ENCODE measurements at regions not wholly inside any gene's neighbourhood (a gene's known extent, or its start where the extent isn't known, plus 50 kb on each side); places are given as distances from the start of the nearest gene placed in this dataset.
"Not testable (repeated sequence)": the region's sequence is repeated elsewhere in the genome, so short reads cannot be mapped to it uniquely, and the experiment has no call there.

DNA sequence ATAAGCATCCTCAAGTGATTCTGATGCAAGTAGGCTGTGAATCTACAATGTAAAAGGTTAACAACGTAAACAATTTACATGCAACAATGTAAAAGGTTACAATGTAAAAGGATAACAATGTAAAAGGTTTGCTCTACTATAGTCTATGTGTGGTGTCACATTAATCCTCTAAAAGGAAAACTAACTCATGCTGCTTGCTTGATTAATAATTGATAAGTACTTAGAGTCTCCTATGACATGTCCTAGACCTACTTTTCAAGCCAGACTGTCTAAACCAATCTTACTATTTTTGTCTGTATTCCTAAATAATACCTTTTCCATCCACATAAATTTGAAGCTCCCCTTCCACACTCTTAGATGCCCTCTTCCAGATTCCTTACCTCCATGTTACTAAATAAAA lies 606.8 kb downstream of the LTN1 start:
- intact Hi-C loops (cut with micrococcal nuclease) = no loop called here
- H3K36me3 Mint-ChIP-seq (ENCODE audit: low read depth) = no peaks in the 10 kb centered on the region
- no peak overlapping the region for H3K4me3 Mint-ChIP-seq (ENCODE audit: low read depth)

DNA sequence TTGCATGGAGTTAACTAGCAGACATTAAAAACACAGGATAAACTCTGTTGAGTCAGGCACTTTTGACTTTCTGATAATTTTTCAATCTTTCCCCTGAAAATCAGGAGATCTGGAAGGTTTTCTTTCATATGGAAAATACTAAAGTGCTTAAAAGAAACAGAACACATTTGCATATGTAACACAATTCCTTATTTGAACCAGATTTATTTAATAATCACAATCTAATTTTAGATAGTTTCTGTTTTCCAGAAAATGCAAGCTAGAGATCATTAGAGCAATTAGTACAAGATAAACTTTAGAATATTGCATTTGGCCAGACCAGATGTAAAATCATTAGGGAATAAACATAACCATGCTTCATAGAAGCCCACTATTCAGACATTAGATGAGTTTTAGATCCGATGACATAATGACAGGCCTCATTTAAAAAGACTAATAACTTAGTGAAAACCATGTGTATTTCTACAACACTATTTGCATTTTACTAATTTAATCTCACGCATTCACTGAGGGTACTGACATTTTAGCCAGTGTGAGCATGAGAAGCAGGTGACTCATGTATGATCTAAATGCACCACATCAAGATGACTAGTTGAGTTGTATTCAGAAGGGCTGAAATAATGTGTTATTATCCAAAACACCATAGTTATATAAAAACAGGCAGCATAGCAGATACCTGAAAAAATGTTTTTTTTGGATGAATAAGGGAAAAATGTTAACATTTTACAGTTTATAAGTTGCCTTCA lies 611.5 kb downstream of the LTN1 start:
- intact Hi-C loops (cut with micrococcal nuclease); H3K36me3 Mint-ChIP-seq (ENCODE audit: low read depth); H3K9me3 Mint-ChIP-seq; H3K27me3 Mint-ChIP-seq (ENCODE audit: low read depth); DNase-seq (ENCODE audit: low spot score); H3K4me3 Mint-ChIP-seq (ENCODE audit: low read depth); H3K4me1 Mint-ChIP-seq (ENCODE audit: low read depth); H3K27ac Mint-ChIP-seq: not testable (repeated sequence)

More for the DNA sequence above, 606.8 kb downstream of the LTN1 start:
- Mint-ChIP-seq H3K27ac (no peak overlapping the region), H3K9me3 (no peaks in the 10 kb centered on the region), H3K4me1 (ENCODE audit: low read depth) (no peaks in the 10 kb centered on the region), H3K27me3 (ENCODE audit: low read depth) (no peaks in the 10 kb centered on the region)
- no peak for DNase-seq (ENCODE audit: low spot score)

DNA sequence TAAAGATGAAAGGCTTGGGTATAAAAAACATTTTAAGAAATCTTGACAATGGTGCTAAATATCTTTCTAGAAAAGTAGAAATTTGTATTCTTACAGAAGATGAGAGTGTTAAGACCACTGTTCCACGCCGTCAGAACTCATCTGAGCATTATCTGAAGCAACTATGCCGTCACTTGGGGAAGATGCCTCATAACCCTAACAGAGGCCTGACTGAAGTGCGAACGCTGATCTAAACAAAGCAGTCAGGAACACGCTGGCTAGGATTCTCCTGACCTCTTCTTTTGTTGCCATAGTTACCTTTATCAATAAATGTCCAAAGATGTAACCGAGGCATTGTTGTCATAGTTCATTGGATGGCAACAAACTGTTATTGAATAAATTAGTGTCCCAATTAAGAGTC lies 612.4 kb downstream of the LTN1 start:
- no peak overlapping the region for H3K27ac Mint-ChIP-seq
- H3K4me1 Mint-ChIP-seq (ENCODE audit: low read depth) = no peaks in the 10 kb centered on the region
- intact Hi-C loops (cut with micrococcal nuclease) = no loop called here
- no peak overlapping the region for H3K4me3 Mint-ChIP-seq (ENCODE audit: low read depth)
- H3K9me3 Mint-ChIP-seq = peaks cover 2% of the 10 kb centered on the region
- H3K36me3 Mint-ChIP-seq (ENCODE audit: low read depth) = no peaks in the 10 kb centered on the region
- H3K27me3 Mint-ChIP-seq (ENCODE audit: low read depth) = no peaks in the 10 kb centered on the region
- DNase-seq (ENCODE audit: low spot score) = no peak

DNA sequence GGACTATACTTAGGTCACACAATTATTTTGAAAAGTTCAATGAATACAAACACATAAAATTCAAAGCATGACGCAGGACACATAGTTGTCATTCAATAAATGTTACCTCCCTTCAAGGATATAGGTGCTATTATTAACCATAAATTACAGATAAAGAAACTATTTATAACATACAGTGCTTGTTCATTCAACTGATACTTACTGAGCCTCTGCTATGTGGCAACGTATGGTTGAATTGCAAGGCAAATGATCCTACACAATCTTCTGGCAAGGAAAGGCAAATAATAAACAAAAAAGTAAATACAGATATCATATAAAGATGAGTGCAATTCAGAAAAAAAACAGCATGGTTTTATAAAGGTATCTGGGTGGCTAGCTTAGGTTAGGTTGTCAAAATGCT lies 614.7 kb downstream of the LTN1 start:
- Mint-ChIP-seq H3K27ac (no peak overlapping the region), H3K4me1 (ENCODE audit: low read depth) (no peaks in the 10 kb centered on the region)
- intact Hi-C loops (cut with micrococcal nuclease) = no loop called here

DNA sequence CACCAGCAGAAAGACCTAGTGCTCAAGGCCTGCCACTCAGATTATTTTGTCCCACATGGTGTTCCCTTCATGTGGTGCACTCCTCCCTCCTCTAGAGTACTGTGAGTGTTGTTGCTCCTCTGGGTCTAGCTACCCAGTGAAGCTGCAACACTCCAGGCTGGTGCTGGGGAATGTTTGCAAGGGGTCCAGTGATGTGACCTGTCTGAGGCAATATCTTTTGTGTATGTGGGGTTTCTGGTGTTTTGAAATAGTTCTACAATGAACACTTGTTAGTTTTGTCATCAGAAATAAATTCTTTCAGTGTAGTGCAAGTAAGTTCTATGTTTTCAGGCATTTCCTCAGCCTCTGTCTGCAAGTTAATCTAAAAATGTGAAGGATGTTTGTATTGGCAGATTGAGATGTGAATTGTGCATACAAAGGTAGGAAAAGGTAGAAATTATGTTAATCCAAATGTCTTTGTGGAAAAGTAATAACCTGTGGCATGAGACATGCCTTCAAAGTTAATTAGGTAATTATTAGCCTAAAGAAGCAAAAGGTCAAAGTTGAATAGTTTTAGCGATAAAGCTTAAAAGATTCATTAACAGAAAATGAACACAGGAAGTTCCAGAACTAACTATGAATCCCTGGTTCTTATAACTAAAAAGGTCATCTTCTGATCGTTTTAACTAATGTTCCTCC lies 616.8 kb downstream of the LTN1 start:
- no peak for DNase-seq (ENCODE audit: low spot score)
- H3K36me3 Mint-ChIP-seq (ENCODE audit: low read depth) = no peaks in the 10 kb centered on the region
- no peaks in the 10 kb centered on the region for H3K4me1 Mint-ChIP-seq (ENCODE audit: low read depth)
- no peaks in the 10 kb centered on the region for H3K27me3 Mint-ChIP-seq (ENCODE audit: low read depth)
- H3K9me3 Mint-ChIP-seq = peaks cover 19% of the 10 kb centered on the region
- no peak overlapping the region for H3K4me3 Mint-ChIP-seq (ENCODE audit: low read depth)
- no peak overlapping the region for H3K27ac Mint-ChIP-seq
- intact Hi-C loops (cut with micrococcal nuclease) = no loop called here

More for the DNA sequence above, 614.7 kb downstream of the LTN1 start:
- no peak overlapping the region for H3K4me3 Mint-ChIP-seq (ENCODE audit: low read depth)
- no peak for DNase-seq (ENCODE audit: low spot score)
- no peaks in the 10 kb centered on the region for H3K36me3 Mint-ChIP-seq (ENCODE audit: low read depth)
- H3K9me3 Mint-ChIP-seq = peaks cover 7% of the 10 kb centered on the region
- no peaks in the 10 kb centered on the region for H3K27me3 Mint-ChIP-seq (ENCODE audit: low read depth)

DNA sequence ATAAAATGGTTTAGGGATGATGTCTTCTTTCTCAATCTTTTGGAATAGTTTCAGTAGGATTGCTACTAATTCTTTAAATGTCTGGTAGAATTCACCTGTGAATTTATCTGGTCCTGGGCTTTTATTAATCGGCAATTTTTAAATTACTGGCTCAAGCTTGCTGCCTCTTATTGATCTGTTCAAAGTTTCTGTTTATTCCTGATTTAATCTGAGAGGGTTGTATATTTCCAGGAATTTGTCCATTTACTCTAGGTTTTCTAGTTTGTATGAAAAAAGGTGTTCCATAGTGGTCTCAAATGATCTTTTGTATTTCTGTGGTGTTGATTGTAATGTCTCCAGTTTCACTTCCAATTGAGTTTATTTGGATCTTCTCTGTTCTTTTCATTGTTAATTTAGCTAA lies 617.8 kb downstream of the LTN1 start:
- peaks cover 19% of the 10 kb centered on the region for H3K9me3 Mint-ChIP-seq

DNA sequence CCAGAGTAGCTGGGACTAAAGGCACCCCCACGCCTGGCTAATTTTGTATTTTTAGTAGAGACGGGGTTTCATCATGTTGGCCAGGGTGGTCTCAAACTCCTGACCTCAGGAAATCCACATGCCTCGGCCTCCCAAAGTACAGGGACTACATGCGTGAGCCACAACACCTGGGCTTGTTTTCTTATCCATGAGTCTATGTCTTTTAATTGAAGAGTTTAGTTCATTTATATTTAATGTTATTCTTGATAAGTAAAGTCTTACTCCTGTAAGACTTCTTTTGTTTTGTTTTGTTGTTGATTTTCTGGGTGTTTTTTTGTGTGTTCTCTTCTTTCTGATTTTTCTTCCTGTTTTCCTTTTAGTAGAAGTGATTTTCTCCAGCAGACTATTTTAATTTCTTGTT lies 621.0 kb downstream of the LTN1 start:
- DNase-seq (ENCODE audit: low spot score) = no peak
- no peaks in the 10 kb centered on the region for H3K4me1 Mint-ChIP-seq (ENCODE audit: low read depth)
- H3K9me3 Mint-ChIP-seq = peaks cover 19% of the 10 kb centered on the region
- intact Hi-C loops (cut with micrococcal nuclease) = no loop called here
- H3K36me3 Mint-ChIP-seq (ENCODE audit: low read depth) = no peaks in the 10 kb centered on the region
- H3K27ac Mint-ChIP-seq = no peak overlapping the region
- no peaks in the 10 kb centered on the region for H3K27me3 Mint-ChIP-seq (ENCODE audit: low read depth)
- no peak overlapping the region for H3K4me3 Mint-ChIP-seq (ENCODE audit: low read depth)

More for the DNA sequence above, 617.8 kb downstream of the LTN1 start:
- intact Hi-C loops (cut with micrococcal nuclease) = no loop called here
- Mint-ChIP-seq H3K4me3 (ENCODE audit: low read depth) (no peak overlapping the region), H3K4me1 (ENCODE audit: low read depth) (no peaks in the 10 kb centered on the region), H3K36me3 (ENCODE audit: low read depth) (no peaks in the 10 kb centered on the region), H3K27ac (no peak overlapping the region), H3K27me3 (ENCODE audit: low read depth) (no peaks in the 10 kb centered on the region)
- no peak for DNase-seq (ENCODE audit: low spot score)

DNA sequence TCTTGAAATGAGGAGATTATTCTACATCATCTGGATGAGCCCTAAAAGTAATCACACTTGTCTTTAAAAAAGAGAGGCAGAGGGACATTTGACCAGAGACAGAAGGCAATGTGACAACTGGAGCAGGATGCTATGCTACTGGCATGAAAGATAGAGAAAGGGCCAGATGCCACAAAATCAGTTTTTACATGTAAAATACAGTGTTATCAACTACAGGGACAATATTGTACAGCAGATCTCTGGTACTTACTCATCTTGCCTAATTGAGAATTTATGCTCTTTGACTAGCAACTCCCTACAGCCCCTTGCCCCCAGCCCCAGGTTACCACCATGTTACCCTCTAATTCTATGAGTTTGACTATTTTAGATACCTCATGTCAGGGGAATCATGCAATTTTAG lies 633.4 kb downstream of the LTN1 start:
- no peak overlapping the region for H3K4me3 Mint-ChIP-seq (ENCODE audit: low read depth)
- no peaks in the 10 kb centered on the region for H3K36me3 Mint-ChIP-seq (ENCODE audit: low read depth)
- no peak for DNase-seq (ENCODE audit: low spot score)
- no peaks in the 10 kb centered on the region for H3K9me3 Mint-ChIP-seq
- no peak overlapping the region for H3K27ac Mint-ChIP-seq
- H3K27me3 Mint-ChIP-seq (ENCODE audit: low read depth) = no peaks in the 10 kb centered on the region
- H3K4me1 Mint-ChIP-seq (ENCODE audit: low read depth) = no peaks in the 10 kb centered on the region
- intact Hi-C loops (cut with micrococcal nuclease) = no loop called here

DNA sequence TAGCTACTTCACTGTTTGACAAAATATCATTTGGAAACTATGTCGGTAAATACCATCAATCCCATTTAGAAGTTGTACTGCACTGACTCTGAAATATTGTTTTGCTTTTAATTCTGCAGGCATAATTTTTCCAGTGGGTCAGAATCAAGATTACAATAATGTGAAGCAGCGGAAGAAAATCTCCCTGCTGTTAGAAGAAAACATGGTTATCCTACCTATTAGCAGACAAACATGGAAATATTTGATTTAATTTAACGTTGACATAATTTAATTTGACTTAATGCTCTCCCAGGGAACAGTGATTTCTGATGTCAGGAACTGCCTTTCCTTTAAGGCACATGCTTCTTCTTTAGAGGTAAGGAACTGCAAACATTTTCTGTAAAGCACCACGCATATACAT lies 634.0 kb downstream of the LTN1 start:
- intact Hi-C loops (cut with micrococcal nuclease) = no loop called here
- Mint-ChIP-seq H3K9me3 (no peaks in the 10 kb centered on the region), H3K4me1 (ENCODE audit: low read depth) (no peaks in the 10 kb centered on the region), H3K27me3 (ENCODE audit: low read depth) (no peaks in the 10 kb centered on the region), H3K4me3 (ENCODE audit: low read depth) (no peak overlapping the region), H3K36me3 (ENCODE audit: low read depth) (no peaks in the 10 kb centered on the region), H3K27ac (no peak overlapping the region)
- DNase-seq (ENCODE audit: low spot score) = no peak

GRCh38 chr21:28358170-28358569 lies 634.5 kb downstream of the LTN1 start:
- H3K36me3 Mint-ChIP-seq (ENCODE audit: low read depth) = no peaks in the 10 kb centered on the region
- H3K27ac Mint-ChIP-seq = no peak overlapping the region
- H3K9me3 Mint-ChIP-seq = no peaks in the 10 kb centered on the region
- no peaks in the 10 kb centered on the region for H3K4me1 Mint-ChIP-seq (ENCODE audit: low read depth)
- H3K4me3 Mint-ChIP-seq (ENCODE audit: low read depth) = no peak overlapping the region
- no peaks in the 10 kb centered on the region for H3K27me3 Mint-ChIP-seq (ENCODE audit: low read depth)
- intact Hi-C loops (cut with micrococcal nuclease) = no loop called here
- DNase-seq (ENCODE audit: low spot score) = no peak

- intact Hi-C loops (cut with micrococcal nuclease) = no loop called here
- Mint-ChIP-seq H3K4me3 (ENCODE audit: low read depth) (no peak overlapping the region), H3K4me1 (ENCODE audit: low read depth) (no peaks in the 10 kb centered on the region), H3K36me3 (ENCODE audit: low read depth) (no peaks in the 10 kb centered on the region), H3K27ac (no peak overlapping the region), H3K9me3 (no peaks in the 10 kb centered on the region), H3K27me3 (ENCODE audit: low read depth) (no peaks in the 10 kb centered on the region)
- DNase-seq (ENCODE audit: low spot score) = no peak
Observed at GRCh38 chr21:28357743-28358142, 634.9 kb downstream of the LTN1 start.

- Mint-ChIP-seq H3K4me3 (ENCODE audit: low read depth) (no peak overlapping the region), H3K9me3 (no peaks in the 10 kb centered on the region), H3K4me1 (ENCODE audit: low read depth) (no peaks in the 10 kb centered on the region), H3K27me3 (ENCODE audit: low read depth) (no peaks in the 10 kb centered on the region), H3K36me3 (ENCODE audit: low read depth) (no peaks in the 10 kb centered on the region), H3K27ac (no peak overlapping the region)
- DNase-seq (ENCODE audit: low spot score) = no peak
- intact Hi-C loops (cut with micrococcal nuclease) = no loop called here
Observed at GRCh38 chr21:28356422-28356821, 636.3 kb downstream of the LTN1 start.

DNA sequence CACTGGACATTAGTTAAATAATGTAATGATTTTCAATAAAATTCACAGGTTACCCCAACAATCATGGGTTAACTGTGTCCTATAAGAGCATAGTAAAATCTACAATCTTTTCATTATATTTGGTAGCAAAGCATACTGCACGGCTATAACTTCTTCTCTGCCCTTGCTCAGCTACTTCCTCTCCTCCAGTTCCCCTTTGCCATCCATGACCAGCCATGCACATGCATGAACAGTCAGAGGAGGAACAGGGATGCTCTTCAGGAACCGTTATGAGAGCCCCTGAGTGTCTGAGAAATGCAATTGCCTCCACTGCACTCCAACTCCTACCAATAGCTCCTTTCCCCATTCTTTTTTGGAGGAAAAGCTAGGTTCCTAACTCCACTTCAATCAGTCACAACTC lies 646.7 kb downstream of the LTN1 start:
- Mint-ChIP-seq H3K36me3 (ENCODE audit: low read depth) (no peaks in the 10 kb centered on the region), H3K4me1 (ENCODE audit: low read depth) (no peaks in the 10 kb centered on the region), H3K27me3 (ENCODE audit: low read depth) (no peaks in the 10 kb centered on the region), H3K4me3 (ENCODE audit: low read depth) (no peak overlapping the region), H3K9me3 (no peaks in the 10 kb centered on the region), H3K27ac (no peak overlapping the region)
- no peak for DNase-seq (ENCODE audit: low spot score)
- intact Hi-C loops (cut with micrococcal nuclease) = no loop called here
